ENCODE measurements at regions not wholly inside any gene's neighbourhood (a gene's known extent, or its start where the extent isn't known, plus 50 kb on each side); places are given as distances from the start of the nearest gene placed in this dataset.

- TF ChIP-seq, protein P1, sequence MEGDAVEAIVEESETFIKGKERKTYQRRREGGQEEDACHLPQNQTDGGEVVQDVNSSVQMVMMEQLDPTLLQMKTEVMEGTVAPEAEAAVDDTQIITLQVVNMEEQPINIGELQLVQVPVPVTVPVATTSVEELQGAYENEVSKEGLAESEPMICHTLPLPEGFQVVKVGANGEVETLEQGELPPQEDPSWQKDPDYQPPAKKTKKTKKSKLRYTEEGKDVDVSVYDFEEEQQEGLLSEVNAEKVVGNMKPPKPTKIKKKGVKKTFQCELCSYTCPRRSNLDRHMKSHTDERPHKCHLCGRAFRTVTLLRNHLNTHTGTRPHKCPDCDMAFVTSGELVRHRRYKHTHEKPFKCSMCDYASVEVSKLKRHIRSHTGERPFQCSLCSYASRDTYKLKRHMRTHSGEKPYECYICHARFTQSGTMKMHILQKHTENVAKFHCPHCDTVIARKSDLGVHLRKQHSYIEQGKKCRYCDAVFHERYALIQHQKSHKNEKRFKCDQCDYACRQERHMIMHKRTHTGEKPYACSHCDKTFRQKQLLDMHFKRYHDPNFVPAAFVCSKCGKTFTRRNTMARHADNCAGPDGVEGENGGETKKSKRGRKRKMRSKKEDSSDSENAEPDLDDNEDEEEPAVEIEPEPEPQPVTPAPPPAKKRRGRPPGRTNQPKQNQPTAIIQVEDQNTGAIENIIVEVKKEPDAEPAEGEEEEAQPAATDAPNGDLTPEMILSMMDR (IDR thresholded peaks at IDR 0.05; ENCODE audit: borderline replicate concordance, extremely low read depth, low read length, poor library complexity, severe bottlenecking) = no peak
- TF ChIP-seq EZH2 (IDR thresholded peaks at IDR 0.05; ENCODE audit: borderline replicate concordance, low read depth, low read length, severe bottlenecking) = no peak
These were observed 441.8 kb upstream of the SGCD start for GRCh38 chr5:155885199-155885598.

All from DND-41 (cell line).